DND-41 (cell line): ENCODE measurements at regions not wholly inside any gene's neighbourhood (a gene's known extent, or its start where the extent isn't known, plus 50 kb on each side); places are given as distances from the start of the nearest gene placed in this dataset.
"Not testable (repeated sequence)": the region's sequence is repeated elsewhere in the genome, so short reads cannot be mapped to it uniquely, and the experiment has no call there.

Source experiments
- ATAC-seq: fragments of 200-7000 bp; cut with Tn5 transposase; 3 replicates; pipeline ENCODE4 v1.9.1; 2021; ENCODE audit warnings: low read depth; ENCODE audit not compliant: insufficient read depth
- DNase-seq: peaks from one replicate; pipeline ENCODE4 v3.0.0-alpha.2; 2020
- H2AFZ ChIP-seq: 2 replicates; pipeline ENCODE4 v1.6.0; 2012; ENCODE audit warnings: low read depth, low read length
- H3K27ac ChIP-seq: 2 replicates; pipeline ENCODE4 v1.5.1; 2012; ENCODE audit warnings: low read length, inconsistent platforms
- H3K27me3 ChIP-seq: fragments of 200-600 bp; sonication (generic); 2 replicates; pipeline ENCODE4 v1.6.0; 2012; ENCODE audit warnings: low read length, mild to moderate bottlenecking, inconsistent platforms; ENCODE audit not compliant: insufficient read depth, poor library complexity
- H3K36me3 ChIP-seq: 2 replicates; pipeline ENCODE4 v1.5.1; 2012; ENCODE audit warnings: low read length, inconsistent platforms; ENCODE audit not compliant: insufficient read depth
- H3K4me1 ChIP-seq: 2 replicates; pipeline ENCODE4 v1.5.1; 2012; ENCODE audit warnings: mild to moderate bottlenecking, low read length; ENCODE audit not compliant: insufficient read depth
- H3K4me2 ChIP-seq: 2 replicates; pipeline ENCODE4 v1.6.0; 2012; ENCODE audit warnings: mild to moderate bottlenecking, moderate library complexity, low read length, inconsistent platforms; ENCODE audit not compliant: insufficient read depth
- H3K4me3 ChIP-seq, 2 experiments: fragments of 200-600 bp in 1 of 2; shearing (Covaris generic) in 1 of 2; 2 replicates each; pipeline ENCODE4 v1.5.1; 2012 to 2016; ENCODE audit warnings: inconsistent platforms in 2 of 2, low read length in 2 of 2, mild to moderate bottlenecking in 2 of 2, low read depth in 1 of 2, moderate library complexity in 1 of 2
- H3K79me2 ChIP-seq: 2 replicates; pipeline ENCODE4 v1.6.0; 2012; ENCODE audit warnings: low read length, inconsistent platforms; ENCODE audit not compliant: insufficient read depth
- H3K9ac ChIP-seq: 2 replicates; pipeline ENCODE4 v1.6.0; 2012; ENCODE audit warnings: low read depth, mild to moderate bottlenecking, inconsistent platforms, low read length, moderate library complexity
- H3K9me3 ChIP-seq: 2 replicates; pipeline ENCODE4 v1.5.1; 2012; ENCODE audit warnings: low read length, moderate library complexity, mild to moderate bottlenecking, inconsistent platforms; ENCODE audit not compliant: insufficient read depth, severe bottlenecking
- H4K20me1 ChIP-seq: 2 replicates; pipeline ENCODE4 v1.6.0; 2012; ENCODE audit warnings: low read length; ENCODE audit not compliant: insufficient read depth
- CTCF ChIP-seq: IDR thresholded peaks from 2 replicates; pipeline ENCODE4 v1.5.1; 2012; ENCODE audit warnings: borderline replicate concordance, low read length, moderate library complexity, mild to moderate bottlenecking; ENCODE audit not compliant: poor library complexity, severe bottlenecking; ENCODE audit errors: extremely low read depth
- EZH2 ChIP-seq: IDR thresholded peaks from 3 replicates; pipeline ENCODE4 v1.6.1; 2012; ENCODE audit warnings: borderline replicate concordance, low read depth, mild to moderate bottlenecking, moderate library complexity, low read length, inconsistent platforms; ENCODE audit not compliant: severe bottlenecking

- Histone ChIP-seq H3K79me2 (no peaks in the 10 kb centered on the region), H3K9ac (no peak overlapping the region), H3K4me2 (no peak overlapping the region), H3K9me3 (no peaks in the 10 kb centered on the region), H4K20me1 (peaks cover 3% of the 10 kb centered on the region; the same call in 1 of the 2 replicates), H3K27me3 (no peaks in the 10 kb centered on the region), H3K27ac (no peak overlapping the region), H3K36me3 (no peaks in the 10 kb centered on the region), H3K4me1 (peaks cover 26% of the 10 kb centered on the region), H2AFZ (no peak overlapping the region), H3K4me3 (no peak overlapping the region)
- ATAC-seq (no peak), DNase-seq (no peak)
- TF ChIP-seq CTCF (no peak), EZH2 (no peak)
Measured at GRCh38 chr14:105858676-105859025, 332.3 kb downstream of the TMEM121 start.

- H3K27me3 ChIP-seq, H3K9ac ChIP-seq, H3K36me3 ChIP-seq, H3K4me3 ChIP-seq, H3K79me2 ChIP-seq, H3K27ac ChIP-seq, ATAC-seq, H3K9me3 ChIP-seq, H4K20me1 ChIP-seq, DNase-seq, H2AFZ ChIP-seq, H3K4me2 ChIP-seq: not testable (repeated sequence)
- H3K4me1 ChIP-seq, result peaks cover 26% of the 10 kb centered on the region
Measured at GRCh38 chr14:105859073-105859716, 332.8 kb downstream of the TMEM121 start.

- H4K20me1 ChIP-seq, result peaks cover 6% of the 10 kb centered on the region
- H3K27ac ChIP-seq, result no peak overlapping the region
- peaks cover 26% of the 10 kb centered on the region for H3K4me1 ChIP-seq
- TF ChIP-seq CTCF, result no peak
- TF ChIP-seq EZH2, result no peak
- no peaks in the 10 kb centered on the region for H3K79me2 ChIP-seq
- no peaks in the 10 kb centered on the region for H3K27me3 ChIP-seq
- DNase-seq (peak; percentile 54), ATAC-seq (peak; percentile 65)
- H3K9ac ChIP-seq, result no peak overlapping the region
- H3K9me3 ChIP-seq, result no peaks in the 10 kb centered on the region
- no peaks in the 10 kb centered on the region for H3K36me3 ChIP-seq
- H2AFZ ChIP-seq, result no peak overlapping the region
- no peak overlapping the region for H3K4me3 ChIP-seq
- H3K4me2 ChIP-seq, result no peak overlapping the region
Measured at GRCh38 chr14:105859717-105860614, 333.6 kb downstream of the TMEM121 start.
